Thoracic aorta (tissue), 2 donors: ENCODE measurements at regions not wholly inside any gene's neighbourhood (a gene's known extent, or its start where the extent isn't known, plus 50 kb on each side); places are given as distances from the start of the nearest gene placed in this dataset.

Experiments used
- ATAC-seq: fragments of 150-250 bp; one replicate; pipeline ENCODE4 v1.8.0; 2017; ENCODE audit warnings: low read depth; ENCODE audit not compliant: insufficient number of reproducible peaks, low FRiP score
- DNase-seq: peaks from one replicate; pipeline ENCODE4 v3.0.0-alpha.2; 2020; ENCODE audit warnings: low spot score
- H3K27ac ChIP-seq, 2 donors: fragments of 200-600 bp; sonication (generic); 1 replicate in 1 of 2; 2 replicates in 1 of 2; pipeline ENCODE4 v1.5.1; 2016; ENCODE audit warnings: mild to moderate bottlenecking in 2 of 2, moderate library complexity in 2 of 2
- H3K27me3 ChIP-seq: fragments of 200-600 bp; sonication (generic); replicated peaks from 2 replicates; pipeline ENCODE4 v1.6.0; 2016; ENCODE audit warnings: mild to moderate bottlenecking; ENCODE audit not compliant: insufficient read depth
- H3K36me3 ChIP-seq: fragments of 200-600 bp; sonication (generic); one replicate; pipeline ENCODE4 v1.5.1; 2016
- H3K4me1 ChIP-seq, 2 donors: fragments of 200-600 bp; sonication (generic); 1 replicate in 1 of 2; 2 replicates in 1 of 2; pipeline versions ENCODE4 v1.5.1 to v1.6.0; 2016; ENCODE audit warnings: low read depth in 2 of 2, mild to moderate bottlenecking in 1 of 2; ENCODE audit not compliant: control insufficient read depth in 1 of 2
- H3K4me3 ChIP-seq: fragments of 200-600 bp; sonication (generic); 2 replicates; pipeline ENCODE4 v1.5.1; 2016; ENCODE audit warnings: mild to moderate bottlenecking
- H3K9me3 ChIP-seq: fragments of 200-600 bp; sonication (generic); 2 replicates; pipeline ENCODE4 v1.5.1; 2016
- TF ChIP-seq, protein P1 (sequence below): fragments of 200-600 bp; sonication (generic); IDR thresholded peaks from one replicate; pipeline ENCODE4 v1.5.1; 2019; ENCODE audit warnings: antibody characterized with exemption

DNA sequence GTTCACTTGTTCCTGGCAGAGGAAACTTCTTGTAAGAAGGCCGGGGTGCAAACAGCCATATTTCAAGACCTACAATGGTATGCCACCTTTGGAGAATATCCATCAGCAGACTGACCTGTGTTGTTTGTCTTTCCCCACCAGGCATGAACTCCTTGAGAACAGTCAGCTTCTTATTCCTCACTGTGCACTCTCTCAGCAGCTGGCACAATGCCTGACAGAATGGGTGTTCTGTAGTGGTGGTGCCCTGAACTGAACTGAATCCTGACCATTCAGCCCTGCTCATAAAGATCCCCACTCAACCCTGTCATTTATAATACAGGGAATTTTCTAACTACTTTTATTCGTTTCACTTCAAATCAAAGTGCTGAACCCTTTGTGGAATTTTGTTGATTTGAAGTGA, 206.9 kb downstream of the COX7C start:
- no peak overlapping the region for H3K27ac ChIP-seq
- no peaks in the 10 kb centered on the region for H3K4me1 ChIP-seq
- no peak for ATAC-seq
- no peaks in the 10 kb centered on the region for H3K36me3 ChIP-seq
- H3K27me3 ChIP-seq: no peaks in the 10 kb centered on the region
- TF ChIP-seq, protein P1, sequence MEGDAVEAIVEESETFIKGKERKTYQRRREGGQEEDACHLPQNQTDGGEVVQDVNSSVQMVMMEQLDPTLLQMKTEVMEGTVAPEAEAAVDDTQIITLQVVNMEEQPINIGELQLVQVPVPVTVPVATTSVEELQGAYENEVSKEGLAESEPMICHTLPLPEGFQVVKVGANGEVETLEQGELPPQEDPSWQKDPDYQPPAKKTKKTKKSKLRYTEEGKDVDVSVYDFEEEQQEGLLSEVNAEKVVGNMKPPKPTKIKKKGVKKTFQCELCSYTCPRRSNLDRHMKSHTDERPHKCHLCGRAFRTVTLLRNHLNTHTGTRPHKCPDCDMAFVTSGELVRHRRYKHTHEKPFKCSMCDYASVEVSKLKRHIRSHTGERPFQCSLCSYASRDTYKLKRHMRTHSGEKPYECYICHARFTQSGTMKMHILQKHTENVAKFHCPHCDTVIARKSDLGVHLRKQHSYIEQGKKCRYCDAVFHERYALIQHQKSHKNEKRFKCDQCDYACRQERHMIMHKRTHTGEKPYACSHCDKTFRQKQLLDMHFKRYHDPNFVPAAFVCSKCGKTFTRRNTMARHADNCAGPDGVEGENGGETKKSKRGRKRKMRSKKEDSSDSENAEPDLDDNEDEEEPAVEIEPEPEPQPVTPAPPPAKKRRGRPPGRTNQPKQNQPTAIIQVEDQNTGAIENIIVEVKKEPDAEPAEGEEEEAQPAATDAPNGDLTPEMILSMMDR: no peak
- no peak overlapping the region for H3K4me3 ChIP-seq
- H3K9me3 ChIP-seq: no peaks in the 10 kb centered on the region
- no peak for DNase-seq

DNA sequence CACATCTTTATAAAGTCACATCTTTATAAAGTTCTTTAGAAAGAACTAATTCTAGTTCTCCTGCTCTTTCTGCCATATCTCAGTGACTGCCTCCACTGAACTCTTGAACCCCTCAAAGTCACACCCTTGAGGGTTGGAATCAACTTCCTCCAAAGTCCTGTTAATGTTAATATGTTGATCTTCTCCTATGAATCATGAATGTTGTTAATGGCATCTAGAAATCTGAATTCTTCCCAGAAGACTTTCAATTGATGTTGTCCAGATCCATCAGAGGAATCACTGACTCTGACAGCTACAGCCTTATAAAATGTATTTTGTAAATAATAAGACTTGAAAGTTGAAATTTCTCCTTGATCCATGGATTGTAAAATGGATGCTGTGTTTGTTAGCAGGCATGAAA, 213.4 kb downstream of the COX7C start:
- ATAC-seq (no peak), DNase-seq (no peak)
- Histone ChIP-seq H3K4me1 (no peaks in the 10 kb centered on the region), H3K27me3 (no peaks in the 10 kb centered on the region), H3K9me3 (no peaks in the 10 kb centered on the region), H3K27ac (no peak overlapping the region), H3K36me3 (no peaks in the 10 kb centered on the region), H3K4me3 (no peak overlapping the region)
- TF ChIP-seq, protein P1: no peak

DNA sequence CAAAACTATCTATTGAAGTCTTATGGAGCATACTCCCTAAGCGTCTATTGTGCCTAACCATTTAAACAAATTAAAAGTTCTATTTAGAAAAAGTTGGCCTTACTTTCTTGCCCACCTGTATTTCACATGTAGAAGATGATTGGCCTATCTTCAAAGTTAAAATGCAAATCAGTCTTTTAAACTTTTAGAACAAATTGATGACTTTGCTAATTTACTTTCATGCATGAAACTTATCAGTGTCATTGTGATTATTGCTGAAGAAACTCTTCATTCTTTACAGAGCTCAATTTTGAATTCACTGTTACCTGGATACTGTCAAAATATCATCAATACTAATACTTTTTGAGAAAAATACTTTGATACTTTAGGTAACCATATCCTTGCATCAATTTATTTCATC, 216.1 kb downstream of the COX7C start:
- DNase-seq (no peak), ATAC-seq (no peak)
- Histone ChIP-seq H3K4me1 (no peaks in the 10 kb centered on the region), H3K27me3 (no peaks in the 10 kb centered on the region), H3K36me3 (no peaks in the 10 kb centered on the region), H3K27ac (no peak overlapping the region), H3K9me3 (no peaks in the 10 kb centered on the region), H3K4me3 (no peak overlapping the region)
- TF ChIP-seq, protein P1: no peak

DNA sequence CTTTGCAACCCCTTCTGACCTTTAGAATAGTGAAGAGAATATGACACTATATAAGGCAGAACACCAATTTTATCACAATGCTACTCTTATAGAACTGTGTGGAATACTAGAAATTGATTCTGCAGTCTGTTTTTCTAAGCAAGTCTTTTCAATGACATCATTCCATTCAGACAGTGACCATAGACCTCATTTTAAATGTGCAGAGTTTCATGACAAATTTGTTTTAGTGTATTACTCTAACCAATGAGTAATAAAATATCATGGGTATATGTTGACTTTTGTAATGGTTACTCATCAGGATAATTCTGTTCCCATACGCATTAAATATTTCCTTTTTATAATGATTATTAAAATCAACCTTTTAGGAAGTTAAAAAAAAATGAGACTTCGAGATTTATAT, 219.9 kb downstream of the COX7C start:
- H3K4me3 ChIP-seq: no peak overlapping the region
- H3K27me3 ChIP-seq: no peaks in the 10 kb centered on the region
- TF ChIP-seq, protein P1: no peak
- no peaks in the 10 kb centered on the region for H3K4me1 ChIP-seq
- H3K27ac ChIP-seq: no peak overlapping the region
- no peaks in the 10 kb centered on the region for H3K36me3 ChIP-seq
- ATAC-seq (no peak), DNase-seq (no peak)
- H3K9me3 ChIP-seq: no peaks in the 10 kb centered on the region

DNA sequence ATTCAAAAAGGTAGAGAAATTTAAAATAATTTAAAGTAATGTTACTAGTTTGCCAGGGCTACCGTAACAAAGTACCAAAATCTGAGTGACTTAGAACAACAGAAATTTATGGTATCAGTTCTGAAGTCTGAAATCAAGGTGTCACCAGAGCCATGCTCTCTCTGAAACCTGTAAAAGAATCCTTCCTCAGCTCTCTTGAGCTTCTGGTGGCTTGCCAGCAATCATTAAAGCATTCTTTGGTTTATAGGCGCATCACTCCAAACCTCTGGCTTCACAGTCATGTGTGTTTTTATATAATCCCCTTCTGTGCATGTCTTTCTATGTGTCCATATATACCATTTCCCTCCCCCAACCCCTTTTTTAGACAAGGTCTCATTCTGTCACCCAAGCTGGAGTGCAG, 220.3 kb downstream of the COX7C start:
- H3K9me3 ChIP-seq: no peaks in the 10 kb centered on the region

More for the DNA sequence above, 220.3 kb downstream of the COX7C start:
- no peak overlapping the region for H3K4me3 ChIP-seq
- H3K27me3 ChIP-seq: no peaks in the 10 kb centered on the region
- no peak overlapping the region for H3K27ac ChIP-seq
- H3K4me1 ChIP-seq: no peaks in the 10 kb centered on the region
- TF ChIP-seq, protein P1: no peak
- DNase-seq: no peak
- no peak for ATAC-seq
- no peaks in the 10 kb centered on the region for H3K36me3 ChIP-seq
